RWPE2 (cell line): ENCODE measurements at regions not wholly inside any gene's neighbourhood (a gene's known extent, or its start where the extent isn't known, plus 50 kb on each side); places are given as distances from the start of the nearest gene placed in this dataset.

Experiments used
- ATAC-seq: fragments of 200-7000 bp; cut with Tn5 transposase; 3 replicates; pipeline ENCODE4 v1.9.1; 2021; ENCODE audit warnings: low read depth
- DNase-seq: peaks from one replicate; pipeline ENCODE4 v3.0.0-alpha.2; 2020; ENCODE audit warnings: low spot score
- H3K27ac ChIP-seq: fragments of 450-650 bp; 2 replicates; pipeline ENCODE4 v1.5.1; 2017; ENCODE audit warnings: mild to moderate bottlenecking; ENCODE audit not compliant: poor library complexity, severe bottlenecking
- H3K27me3 ChIP-seq: fragments of 250-450 bp; sonication (Bioruptor Pico); 2 replicates; pipeline ENCODE4 v1.5.1; 2021; ENCODE audit warnings: mild to moderate bottlenecking, moderate library complexity; ENCODE audit not compliant: insufficient read depth, poor library complexity, severe bottlenecking
- H3K36me3 ChIP-seq: fragments of 250-450 bp; sonication (Bioruptor Pico); 2 replicates; pipeline ENCODE4 v1.5.1; 2020; ENCODE audit warnings: low read depth, mild to moderate bottlenecking, moderate library complexity
- H3K4me1 ChIP-seq: fragments of 250-450 bp; sonication (Bioruptor Pico); 2 replicates; pipeline ENCODE4 v1.5.1; 2021; ENCODE audit warnings: mild to moderate bottlenecking, moderate library complexity; ENCODE audit not compliant: insufficient read depth, poor library complexity, severe bottlenecking
- H3K4me3 ChIP-seq: fragments of 250-450 bp; sonication (Bioruptor Pico); 2 replicates; pipeline ENCODE4 v1.5.1; 2021; ENCODE audit warnings: mild to moderate bottlenecking, moderate library complexity; ENCODE audit not compliant: severe bottlenecking
- H3K9me3 ChIP-seq: fragments of 250-450 bp; sonication (Bioruptor Pico); 2 replicates; pipeline ENCODE4 v1.5.1; 2021; ENCODE audit warnings: mild to moderate bottlenecking, moderate library complexity; ENCODE audit not compliant: severe bottlenecking
- TF ChIP-seq, protein P1 (sequence below): fragments of 450-650 bp; IDR thresholded peaks from one replicate; pipeline ENCODE4 v1.5.1; 2017; ENCODE audit warnings: mild to moderate bottlenecking, moderate library complexity; ENCODE audit not compliant: poor library complexity, severe bottlenecking

DNA sequence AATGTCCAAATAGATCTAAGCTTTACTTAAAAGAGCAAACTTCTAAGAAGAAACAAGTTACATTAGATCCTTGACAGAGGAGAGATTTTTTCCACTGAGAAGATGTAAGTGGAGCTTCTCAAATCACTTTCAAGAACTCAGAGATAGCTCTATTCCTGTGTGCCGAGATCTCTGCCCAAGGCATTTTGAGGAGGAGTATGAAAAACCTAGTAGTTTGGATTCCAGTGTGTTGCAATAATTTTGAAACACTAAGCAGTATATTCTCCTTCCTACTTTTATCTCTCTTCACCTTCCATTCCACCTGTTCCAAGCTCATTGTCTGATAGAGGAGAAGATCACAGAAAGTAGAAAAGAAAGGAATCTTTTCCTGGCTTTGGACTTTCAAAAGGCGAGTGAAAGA is 192.0 kb upstream of the TANK start:
- H3K4me3 ChIP-seq: no peak overlapping the region
- H3K4me1 ChIP-seq: peaks cover 13% of the 10 kb centered on the region
- no peaks in the 10 kb centered on the region for H3K36me3 ChIP-seq
- H3K27me3 ChIP-seq: no peaks in the 10 kb centered on the region
- ATAC-seq: no peak
- H3K9me3 ChIP-seq: no peaks in the 10 kb centered on the region
- H3K27ac ChIP-seq: no peak overlapping the region
- no peak for DNase-seq
- TF ChIP-seq, protein P1, sequence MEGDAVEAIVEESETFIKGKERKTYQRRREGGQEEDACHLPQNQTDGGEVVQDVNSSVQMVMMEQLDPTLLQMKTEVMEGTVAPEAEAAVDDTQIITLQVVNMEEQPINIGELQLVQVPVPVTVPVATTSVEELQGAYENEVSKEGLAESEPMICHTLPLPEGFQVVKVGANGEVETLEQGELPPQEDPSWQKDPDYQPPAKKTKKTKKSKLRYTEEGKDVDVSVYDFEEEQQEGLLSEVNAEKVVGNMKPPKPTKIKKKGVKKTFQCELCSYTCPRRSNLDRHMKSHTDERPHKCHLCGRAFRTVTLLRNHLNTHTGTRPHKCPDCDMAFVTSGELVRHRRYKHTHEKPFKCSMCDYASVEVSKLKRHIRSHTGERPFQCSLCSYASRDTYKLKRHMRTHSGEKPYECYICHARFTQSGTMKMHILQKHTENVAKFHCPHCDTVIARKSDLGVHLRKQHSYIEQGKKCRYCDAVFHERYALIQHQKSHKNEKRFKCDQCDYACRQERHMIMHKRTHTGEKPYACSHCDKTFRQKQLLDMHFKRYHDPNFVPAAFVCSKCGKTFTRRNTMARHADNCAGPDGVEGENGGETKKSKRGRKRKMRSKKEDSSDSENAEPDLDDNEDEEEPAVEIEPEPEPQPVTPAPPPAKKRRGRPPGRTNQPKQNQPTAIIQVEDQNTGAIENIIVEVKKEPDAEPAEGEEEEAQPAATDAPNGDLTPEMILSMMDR: no peak

DNA sequence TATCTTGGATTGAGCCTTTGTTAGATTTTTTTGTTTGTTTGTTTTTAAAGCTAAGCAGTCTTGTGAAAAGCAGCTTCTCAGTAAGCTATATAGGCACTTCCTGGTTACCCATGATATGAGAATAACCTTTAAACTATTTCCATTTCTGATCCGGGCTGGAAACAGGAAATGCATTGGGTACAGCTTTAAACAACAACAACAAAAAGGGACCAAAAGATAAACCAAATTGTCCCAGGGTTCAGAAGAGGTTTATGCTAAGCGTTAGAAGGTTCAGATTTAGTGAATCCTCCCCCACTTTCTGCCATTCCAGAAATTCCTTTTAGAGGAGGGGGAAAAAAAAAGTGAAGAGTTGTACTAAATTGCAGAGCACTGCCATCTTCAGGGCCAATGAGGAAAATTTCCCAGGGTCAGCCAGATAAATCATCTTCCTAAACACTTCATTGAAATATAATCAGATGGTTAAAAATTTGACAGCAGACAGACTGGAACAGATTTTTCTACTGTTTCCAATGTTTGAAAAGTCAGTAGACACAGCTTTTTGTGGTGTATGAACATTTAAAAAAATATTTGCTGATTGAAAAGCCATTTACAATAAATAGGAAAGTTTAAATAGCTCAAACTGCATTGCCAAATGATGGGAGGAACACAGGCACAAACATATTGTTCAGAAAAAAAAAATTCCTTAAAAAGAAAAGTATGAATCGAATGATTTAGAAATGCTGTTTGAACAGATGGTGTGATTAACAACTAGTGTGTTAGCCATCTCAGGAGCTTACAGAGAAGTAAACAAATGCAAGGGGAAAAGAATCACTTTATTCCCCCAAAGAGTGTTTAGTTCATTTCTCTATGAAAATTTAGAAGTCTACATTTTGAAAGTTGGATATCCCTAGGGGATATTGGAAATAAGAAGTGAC is 189.9 kb upstream of the TANK start:
- DNase-seq: no peak
- H3K4me3 ChIP-seq: no peak overlapping the region

GRCh38 chr2:160973991-160974390 is 186.2 kb upstream of the TANK start:
- Histone ChIP-seq H3K27me3 (no peaks in the 10 kb centered on the region), H3K36me3 (no peaks in the 10 kb centered on the region), H3K4me3 (no peak overlapping the region), H3K27ac (no peak overlapping the region), H3K9me3 (no peaks in the 10 kb centered on the region), H3K4me1 (peaks cover 7% of the 10 kb centered on the region)
- TF ChIP-seq, protein P1: no peak
- DNase-seq (no peak), ATAC-seq (no peak)

More for the DNA sequence above, 189.9 kb upstream of the TANK start:
- H3K4me1 ChIP-seq: peaks cover 7% of the 10 kb centered on the region
- H3K27me3 ChIP-seq: no peaks in the 10 kb centered on the region
- ATAC-seq: peak; percentile 56
- TF ChIP-seq, protein P1: peak; percentile 87
- no peak overlapping the region for H3K27ac ChIP-seq
- no peaks in the 10 kb centered on the region for H3K9me3 ChIP-seq
- H3K36me3 ChIP-seq: no peaks in the 10 kb centered on the region

DNA sequence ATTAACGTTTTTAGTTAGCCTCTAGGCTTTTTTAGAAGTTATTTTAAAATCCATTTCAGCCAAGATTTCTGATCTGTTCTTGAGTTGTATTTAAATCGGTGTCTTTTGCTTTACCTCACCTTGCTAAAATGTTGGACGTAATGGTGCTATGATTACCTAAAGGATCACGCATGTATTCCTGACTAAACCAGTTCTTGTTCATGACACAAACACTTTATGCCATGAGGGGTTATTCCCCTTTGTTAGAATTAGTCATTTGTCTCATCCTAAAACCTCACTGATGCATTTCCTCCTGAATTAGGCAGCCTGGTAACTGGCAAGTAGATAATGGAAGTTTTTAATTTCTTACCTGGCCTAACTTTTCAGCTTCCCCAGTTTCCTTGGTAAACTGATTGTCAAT is 185.4 kb upstream of the TANK start:
- peaks cover 7% of the 10 kb centered on the region for H3K4me1 ChIP-seq
- no peaks in the 10 kb centered on the region for H3K36me3 ChIP-seq
- TF ChIP-seq, protein P1: no peak
- H3K27me3 ChIP-seq: no peaks in the 10 kb centered on the region
- H3K27ac ChIP-seq: peak overlapping the region; percentile 18
- no peak overlapping the region for H3K4me3 ChIP-seq
- ATAC-seq (peak; percentile 62; the same call in 2 of the 3 replicates), DNase-seq (no peak)
- H3K9me3 ChIP-seq: no peaks in the 10 kb centered on the region

- ATAC-seq: no peak
- H3K27me3 ChIP-seq: no peaks in the 10 kb centered on the region
- DNase-seq: no peak
- H3K4me1 ChIP-seq: no peaks in the 10 kb centered on the region
- H3K9me3 ChIP-seq: no peaks in the 10 kb centered on the region
- no peaks in the 10 kb centered on the region for H3K36me3 ChIP-seq
- no peak overlapping the region for H3K4me3 ChIP-seq
- TF ChIP-seq, protein P1: no peak
- H3K27ac ChIP-seq: no peak overlapping the region
These were observed 183.4 kb upstream of the TANK start for GRCh38 chr2:160976797-160977196.
